Tibial nerve (tissue), 4 donors: ENCODE measurements at regions not wholly inside any gene's neighbourhood (a gene's known extent, or its start where the extent isn't known, plus 50 kb on each side); places are given as distances from the start of the nearest gene placed in this dataset.
"Not testable (repeated sequence)": the region's sequence is repeated elsewhere in the genome, so short reads cannot be mapped to it uniquely, and the experiment has no call there.

ENCODE experiments used
- DNase-seq, 2 donors: peaks; one replicate each; pipeline ENCODE4 v3.0.0-alpha.2; 2019; ENCODE audit warnings: low spot score in 2 of 2
- H3K27ac ChIP-seq, 4 donors: fragments of 200-600 bp; sonication (generic) in 3 of 4; one replicate each; pipeline ENCODE4 v1.5.1; 2017 to 2019; ENCODE audit warnings: mild to moderate bottlenecking in 1 of 4
- H3K27me3 ChIP-seq, 2 donors: fragments of 200-600 bp; sonication (generic) in 1 of 2; one replicate each; pipeline versions ENCODE4 v1.5.1 to v1.6.0; 2017 to 2019
- H3K36me3 ChIP-seq, 3 donors: fragments of 200-600 bp; sonication (generic); one replicate each; pipeline ENCODE4 v1.5.1; 2018 to 2019
- H3K4me1 ChIP-seq, 4 donors: fragments of 200-600 bp; sonication (generic) in 3 of 4; one replicate each; pipeline ENCODE4 v1.5.1; 2017 to 2019
- H3K4me3 ChIP-seq, 4 donors: fragments of 200-600 bp; sonication (generic) in 3 of 4; one replicate each; pipeline ENCODE4 v1.5.1; 2017 to 2019; ENCODE audit warnings: mild to moderate bottlenecking in 1 of 4, moderate library complexity in 1 of 4
- H3K9me3 ChIP-seq, 4 donors: fragments of 200-600 bp; sonication (generic) in 3 of 4; one replicate each; pipeline ENCODE4 v1.5.1; 2017 to 2019
- CTCF ChIP-seq, 5 experiments: fragments of 200-600 bp in 3 of 5; fragments of 450-650 bp in 2 of 5; sonication (generic) in 3 of 5; IDR thresholded peaks; one replicate each; pipeline ENCODE4 v1.5.1; 2016 to 2019; ENCODE audit warnings: antibody characterized with exemption in 5 of 5, mild to moderate bottlenecking in 3 of 5, moderate library complexity in 2 of 5
- EP300 ChIP-seq, 2 donors: sonication (generic); formaldehyde crosslinking; IDR thresholded peaks; one replicate each; pipeline ENCODE4 v1.6.1; 2017; ENCODE audit warnings: antibody characterized with exemption in 2 of 2, mild to moderate bottlenecking in 1 of 2
- POLR2A ChIP-seq, 2 donors: fragments of 450-650 bp; IDR thresholded peaks; one replicate each; pipeline ENCODE4 v1.6.1; 2017; ENCODE audit warnings: antibody characterized with exemption in 2 of 2, mild to moderate bottlenecking in 2 of 2, moderate library complexity in 2 of 2
- WGBS, 2 donors: methylation state at CpG; one replicate each; pipeline ENCODE4 v1.1.5; 2018; 5-methylcytosine and 5-hydroxymethylcytosine counted together

- Histone ChIP-seq H3K36me3 (no peaks in the 10 kb centered on the region), H3K4me3 (no peak overlapping the region), H3K4me1 (no peaks in the 10 kb centered on the region), H3K27me3 (no peaks in the 10 kb centered on the region), H3K9me3 (peaks cover 0 to 25% (median 4%) of the 10 kb centered on the region in 4 donors), H3K27ac (no peak overlapping the region)
- DNase-seq: no peak
- WGBS, 2 donors: 90 to 91% methylated on average over 8 of the region's 8 CpGs
- TF ChIP-seq EP300 (IDR thresholded peaks at IDR 0.05): no peak
- TF ChIP-seq CTCF (IDR thresholded peaks at IDR 0.05): no peak
Measured at GRCh38 chr11:98423933-98424332, 596.8 kb upstream of the CNTN5 start.

- 87 to 94% methylated on average over 3 of the region's 3 CpGs for WGBS, 2 donors
Measured at GRCh38 chr11:98424773-98425172, 596.0 kb upstream of the CNTN5 start.

GRCh38 chr11:98431463-98432359 is 589.0 kb upstream of the CNTN5 start:
- H3K4me1 ChIP-seq: no peaks in the 10 kb centered on the region
- peaks cover 0 to 22% (median 9%) of the 10 kb centered on the region in 4 donors for H3K9me3 ChIP-seq
- DNase-seq: no peak
- H3K27ac ChIP-seq: no peak overlapping the region
- TF ChIP-seq CTCF (IDR thresholded peaks at IDR 0.05): no peak
- no peaks in the 10 kb centered on the region for H3K36me3 ChIP-seq
- no peaks in the 10 kb centered on the region for H3K27me3 ChIP-seq
- 92 to 93% methylated on average over 9 of the region's 9 CpGs for WGBS, 2 donors
- H3K4me3 ChIP-seq: no peak overlapping the region

More at GRCh38 chr11:98424773-98425172, 596.0 kb upstream of the CNTN5 start:
- not testable (repeated sequence) for H3K4me1 ChIP-seq, H3K4me3 ChIP-seq, H3K27ac ChIP-seq, H3K27me3 ChIP-seq, H3K36me3 ChIP-seq, DNase-seq
- H3K9me3 ChIP-seq: peaks cover 0 to 31% (median 6%) of the 10 kb centered on the region in 4 donors

DNA sequence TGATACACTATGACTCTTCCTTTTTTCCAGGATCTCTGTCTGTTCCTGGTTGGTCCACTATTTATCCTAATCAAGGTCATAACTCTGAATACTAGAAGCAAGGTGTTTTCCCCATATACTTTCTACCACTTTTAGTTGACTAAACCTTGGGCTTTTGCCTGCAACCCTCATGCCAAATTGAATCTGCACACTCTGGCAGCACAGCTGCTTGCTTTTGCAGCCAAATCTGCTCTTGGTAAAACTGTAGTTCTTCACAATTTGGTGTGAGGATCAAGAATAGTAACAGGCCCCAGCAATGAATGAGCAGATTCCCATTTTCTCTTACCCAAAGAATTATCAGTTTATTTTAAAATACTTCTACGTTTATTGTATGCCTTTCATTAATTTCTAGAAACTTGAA is 586.5 kb upstream of the CNTN5 start:
- H3K27ac ChIP-seq: no peak overlapping the region
- no peak for TF ChIP-seq EP300 (IDR thresholded peaks at IDR 0.05)
- TF ChIP-seq CTCF (IDR thresholded peaks at IDR 0.05): no peak
- TF ChIP-seq POLR2A (IDR thresholded peaks at IDR 0.05): no peak
- H3K4me1 ChIP-seq: no peaks in the 10 kb centered on the region
- no peak overlapping the region for H3K4me3 ChIP-seq
- H3K36me3 ChIP-seq: no peaks in the 10 kb centered on the region
- H3K9me3 ChIP-seq: peaks cover 0 to 7% (median 1%) of the 10 kb centered on the region in 4 donors
- DNase-seq: no peak
- H3K27me3 ChIP-seq: no peaks in the 10 kb centered on the region
- WGBS, 2 donors: 70 to 77% methylated on average over 1 of the region's 1 CpG

GRCh38 chr11:98453378-98453777 is 567.4 kb upstream of the CNTN5 start:
- DNase-seq: no peak
- Histone ChIP-seq H3K9me3 (no peaks in the 10 kb centered on the region), H3K36me3 (no peaks in the 10 kb centered on the region), H3K27ac (no peak overlapping the region), H3K4me1 (no peaks in the 10 kb centered on the region), H3K4me3 (no peak overlapping the region), H3K27me3 (no peaks in the 10 kb centered on the region)
- TF ChIP-seq EP300 (IDR thresholded peaks at IDR 0.05): no peak
- TF ChIP-seq CTCF (IDR thresholded peaks at IDR 0.05): no peak
- TF ChIP-seq POLR2A (IDR thresholded peaks at IDR 0.05): no peak
- WGBS, 2 donors: 94 to 96% methylated on average over 11 of the region's 11 CpGs
